IMR-90 (cell line): ENCODE measurements at regions not wholly inside any gene's neighbourhood (a gene's known extent, or its start where the extent isn't known, plus 50 kb on each side); places are given as distances from the start of the nearest gene placed in this dataset.

Experiments
- ATAC-seq: fragments of 200-7000 bp; cut with Tn5 transposase; 2 replicates; pipeline ENCODE4 v1.9.1; 2020; ENCODE audit warnings: low read depth, mild to moderate bottlenecking, moderate library complexity
- BruUV-seq: library from RNA; stranded (reverse); fragments of 400-500 nt; replicated peaks from 2 replicates; lab custom pipeline; 2021; lab: Mats Ljungman, UMichigan
- CTCF ChIA-PET: fragments of 300-600 bp; formaldehyde crosslinking; extraction: SDS; loops from one replicate; lab custom pipeline; 2021; ENCODE audit warnings: antibody characterized with exemption; lab: Yijun Ruan, JAX
- POLR2A ChIA-PET: fragments of 300-600 bp; sonication (Branson Sonifier 250); formaldehyde crosslinking; loops from one replicate; lab custom pipeline; 2022; ENCODE audit warnings: antibody characterized with exemption; ENCODE audit not compliant: unreplicated experiment; lab: Charles Lee
- DNase-seq: peaks from one replicate; pipeline ENCODE4 v3.0.0; 2013
- H2AFZ ChIP-seq: replicated peaks from 2 replicates; pipeline ENCODE3; 2013; ENCODE audit warnings: low read length, mild to moderate bottlenecking; ENCODE audit not compliant: poor library complexity
- H2AK5ac ChIP-seq: 2 replicates; pipeline ENCODE4 v1.6.1; 2013; ENCODE audit warnings: low read depth, low read length, inconsistent platforms
- H2AK9ac ChIP-seq: replicated peaks from 2 replicates; pipeline ENCODE3; 2013; ENCODE audit warnings: mild to moderate bottlenecking, low read depth, low read length, moderate library complexity; ENCODE audit not compliant: poor library complexity
- H2BK120ac ChIP-seq: 2 replicates; pipeline ENCODE4 v1.6.1; 2013; ENCODE audit warnings: low read depth, low read length, inconsistent platforms
- H2BK15ac ChIP-seq: 3 replicates; pipeline ENCODE4 v1.6.1; 2013; ENCODE audit warnings: low read depth, low read length, inconsistent platforms
- H2BK20ac ChIP-seq: 2 replicates; pipeline ENCODE4 v1.6.1; 2013; ENCODE audit warnings: low read depth, mild to moderate bottlenecking, inconsistent platforms, low read length, moderate library complexity
- H2BK5ac ChIP-seq: 2 replicates; pipeline ENCODE4 v1.6.1; 2013; ENCODE audit warnings: mild to moderate bottlenecking, low read depth, low read length, inconsistent platforms; ENCODE audit not compliant: poor library complexity, severe bottlenecking
- H3K14ac ChIP-seq: replicated peaks from 2 replicates; pipeline ENCODE4 v1.6.1; 2013; ENCODE audit warnings: low read depth, low read length, inconsistent platforms
- H3K18ac ChIP-seq: 2 replicates; pipeline ENCODE4 v1.6.1; 2013; ENCODE audit warnings: low read depth, low read length, control low read depth
- H3K23ac ChIP-seq: 2 replicates; pipeline ENCODE4 v1.6.1; 2013; ENCODE audit warnings: low read depth, low read length, inconsistent platforms
- H3K27ac ChIP-seq: 2 replicates; pipeline ENCODE4 v1.5.1; 2013; ENCODE audit warnings: mild to moderate bottlenecking, control low read depth, low read length; ENCODE audit not compliant: insufficient read depth
- H3K27me3 ChIP-seq: 2 replicates; pipeline ENCODE4 v1.6.1; 2013; ENCODE audit warnings: low read length; ENCODE audit not compliant: control insufficient read depth, insufficient read depth
- H3K36me3 ChIP-seq: 2 replicates; pipeline ENCODE4 v1.6.1; 2013; ENCODE audit warnings: low read length, mixed read lengths; ENCODE audit not compliant: control insufficient read depth, insufficient read depth
- H3K4ac ChIP-seq: 2 replicates; pipeline ENCODE4 v1.6.1; 2013; ENCODE audit warnings: low read depth, low read length, inconsistent platforms
- H3K4me1 ChIP-seq: 2 replicates; pipeline ENCODE4 v1.6.1; 2013; ENCODE audit warnings: low read length, mixed read lengths; ENCODE audit not compliant: control insufficient read depth, insufficient read depth
- H3K4me2 ChIP-seq: 2 replicates; pipeline ENCODE4 v1.6.1; 2013; ENCODE audit warnings: low read depth, mild to moderate bottlenecking, control low read depth, low read length, moderate library complexity
- H3K4me3 ChIP-seq: 2 replicates; pipeline ENCODE4 v1.5.1; 2013; ENCODE audit warnings: low read depth, mild to moderate bottlenecking, control low read depth, low read length, moderate library complexity; ENCODE audit not compliant: insufficient read depth
- H3K56ac ChIP-seq: 2 replicates; pipeline ENCODE4 v1.6.1; 2013; ENCODE audit warnings: low read length, inconsistent platforms; ENCODE audit not compliant: insufficient read depth; ENCODE audit errors: extremely low read depth
- H3K79me1 ChIP-seq, 2 experiments: 2 replicates each; pipeline ENCODE4 v1.6.1; 2013; ENCODE audit warnings: low read length in 2 of 2, inconsistent platforms in 1 of 2, low read depth in 1 of 2
- H3K9ac ChIP-seq: 2 replicates; pipeline ENCODE4 v1.6.1; 2013; ENCODE audit warnings: low read depth, low read length, control low read depth
- H3K9me1 ChIP-seq: 2 replicates; pipeline ENCODE4 v1.6.1; 2013; ENCODE audit warnings: low read length, inconsistent platforms; ENCODE audit not compliant: insufficient read depth
- H3K9me3 ChIP-seq: 2 replicates; pipeline ENCODE4 v1.6.1; 2013; ENCODE audit warnings: low read length; ENCODE audit not compliant: control insufficient read depth, insufficient read depth
- H4K20me1 ChIP-seq: 2 replicates; pipeline ENCODE4 v1.6.1; 2013; ENCODE audit warnings: low read length, inconsistent platforms; ENCODE audit not compliant: insufficient read depth
- H4K5ac ChIP-seq: 2 replicates; pipeline ENCODE4 v1.6.1; 2013; ENCODE audit warnings: mild to moderate bottlenecking, low read depth, low read length, control low read depth
- H4K8ac ChIP-seq, 2 experiments: 2 replicates each; pipeline ENCODE4 v1.6.1; 2013; ENCODE audit warnings: low read depth in 2 of 2, low read length in 2 of 2, control low read depth in 1 of 2, inconsistent platforms in 1 of 2
- H4K91ac ChIP-seq: 2 replicates; pipeline ENCODE4 v1.6.1; 2013; ENCODE audit warnings: low read depth, low read length, inconsistent platforms; ENCODE audit not compliant: insufficient read depth
- CEBPB ChIP-seq: IDR thresholded peaks from 2 replicates; pipeline ENCODE4 v1.6.1; 2012; ENCODE audit warnings: low read depth, low read length, improper control_type of control experiment
- MAZ ChIP-seq: IDR thresholded peaks from 2 replicates; pipeline ENCODE4 v1.6.1; 2012; ENCODE audit warnings: low read depth, mild to moderate bottlenecking, low read length, improper control_type of control experiment, moderate library complexity, borderline replicate concordance
- RCOR1 ChIP-seq: IDR thresholded peaks from 2 replicates; pipeline ENCODE4 v1.6.1; 2012; ENCODE audit warnings: mild to moderate bottlenecking, low read length, improper control_type of control experiment; ENCODE audit not compliant: insufficient replicate concordance
- SMC3 ChIP-seq: fragments of 150-350 bp; IDR thresholded peaks from 2 replicates; pipeline ENCODE4 v1.6.1; 2016; ENCODE audit warnings: low read depth, mild to moderate bottlenecking, antibody characterized with exemption, low read length, moderate library complexity
- dilution Hi-C: fragments of 300-500 bp; cut with HindIII; formaldehyde crosslinking; loops from one replicate; pipeline ENCODE4 v1.14.3; 2018; ENCODE audit warnings: low sequenced_read_pairs; ENCODE audit not compliant: unreplicated experiment
- in situ Hi-C: fragments of 300-500 bp; cut with MboI; formaldehyde crosslinking; loops from 3 replicates; pipeline ENCODE4 v1.14.3; 2019; ENCODE audit warnings: low sequenced_read_pairs, inconsistent platforms, mixed read lengths
- intact Hi-C: fragments of 100-400 bp; cut with micrococcal nuclease; formaldehyde crosslinking; loops from 2 replicates; pipeline ENCODE4 v1.10.0; 2022
- TF ChIP-seq, protein P1 (sequence below): fragments of 150-350 bp; IDR thresholded peaks from 2 replicates; pipeline ENCODE4 v1.6.1; 2017; ENCODE audit warnings: mild to moderate bottlenecking, antibody characterized with exemption, low read length, low read depth

DNA sequence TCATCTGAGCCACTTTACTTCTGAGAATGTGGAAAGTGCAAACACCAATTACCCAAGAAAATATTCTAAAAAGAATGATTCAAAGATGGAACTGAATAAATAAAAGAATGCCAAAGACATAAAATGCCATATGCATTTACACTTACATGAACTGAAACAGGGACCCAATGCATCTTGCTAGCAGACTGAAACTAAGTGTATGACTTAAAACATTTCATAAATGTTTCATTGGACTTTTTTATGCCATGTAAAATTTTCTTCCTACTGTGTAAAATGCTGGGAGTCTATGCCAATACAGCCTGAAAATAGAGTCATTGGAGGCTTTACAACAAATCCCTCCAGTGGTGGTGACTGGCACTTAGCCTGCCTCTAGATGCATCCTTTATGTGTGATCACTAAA is 735.1 kb upstream of the CCDC54 start:
- Histone ChIP-seq H2BK120ac (no peak overlapping the region), H3K18ac (no peak overlapping the region), H2AK5ac (no peak overlapping the region), H4K91ac (no peak overlapping the region), H3K4me1 (no peaks in the 10 kb centered on the region), H3K4ac (no peak overlapping the region), H2AK9ac (no peak overlapping the region), H3K56ac (no peak overlapping the region), H3K23ac (no peak overlapping the region), H3K9me3 (no peaks in the 10 kb centered on the region), H3K4me2 (no peak overlapping the region), H2BK20ac (no peak overlapping the region), H3K27me3 (no peaks in the 10 kb centered on the region), H2BK15ac (no peak overlapping the region), H4K8ac (no peak overlapping the region), H3K14ac (no peak overlapping the region), H3K9me1 (no peaks in the 10 kb centered on the region), H4K20me1 (no peaks in the 10 kb centered on the region), H3K36me3 (no peaks in the 10 kb centered on the region), H3K79me1 (no peaks in the 10 kb centered on the region), H3K27ac (no peak overlapping the region), H3K9ac (no peak overlapping the region), H4K5ac (no peak overlapping the region), H2BK5ac (no peak overlapping the region), H3K4me3 (no peak overlapping the region), H2AFZ (no peak overlapping the region)
- no TSS peak for BruUV-seq
- in situ Hi-C loops (no loop called here), dilution Hi-C loops (no loop called here), intact Hi-C loops (no loop called here)
- no peak for DNase-seq
- TF ChIP-seq SMC3 (no peak), MAZ (no peak), RCOR1 (no peak), CEBPB (no peak)
- TF ChIP-seq, protein P1, sequence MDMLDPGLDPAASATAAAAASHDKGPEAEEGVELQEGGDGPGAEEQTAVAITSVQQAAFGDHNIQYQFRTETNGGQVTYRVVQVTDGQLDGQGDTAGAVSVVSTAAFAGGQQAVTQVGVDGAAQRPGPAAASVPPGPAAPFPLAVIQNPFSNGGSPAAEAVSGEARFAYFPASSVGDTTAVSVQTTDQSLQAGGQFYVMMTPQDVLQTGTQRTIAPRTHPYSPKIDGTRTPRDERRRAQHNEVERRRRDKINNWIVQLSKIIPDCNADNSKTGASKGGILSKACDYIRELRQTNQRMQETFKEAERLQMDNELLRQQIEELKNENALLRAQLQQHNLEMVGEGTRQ, result no peak
- POLR2A ChIA-PET, result no interaction called here
- ATAC-seq, result no peak
- CTCF ChIA-PET, result no interaction called here
